ENCODE measurements at regions not wholly inside any gene's neighbourhood (a gene's known extent, or its start where the extent isn't known, plus 50 kb on each side); places are given as distances from the start of the nearest gene placed in this dataset.

DNA sequence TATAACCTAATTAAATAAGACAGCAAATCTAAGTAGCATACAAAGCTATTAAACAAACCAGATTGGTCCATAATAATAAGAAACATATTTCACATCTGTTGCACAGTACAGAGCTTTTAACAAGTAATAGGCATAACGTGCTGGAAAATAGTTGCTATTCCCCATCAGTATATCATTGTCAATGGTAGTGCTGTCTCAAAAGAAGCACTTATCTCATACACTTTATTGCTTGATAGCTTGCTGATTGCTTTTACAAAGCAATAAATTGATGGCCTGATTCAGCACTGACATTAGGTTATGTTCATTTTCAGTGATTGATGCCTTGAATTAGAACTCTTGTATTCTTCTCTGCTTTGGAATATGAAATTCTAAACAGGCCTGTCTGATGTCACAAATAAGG lies 641.7 kb downstream of the CBLN2 start:
- no peak overlapping the region for H3K9ac ChIP-seq (ENCODE audit: low read length)
- POLR2A ChIA-PET, result no interaction called here
- no peak for TF ChIP-seq JUND (IDR thresholded peaks at IDR 0.05)
- no peak for TF ChIP-seq SIN3A (IDR thresholded peaks at IDR 0.05; ENCODE audit: low read depth)
- no peak for TF ChIP-seq ZBTB33 (IDR thresholded peaks at IDR 0.05; ENCODE audit: extremely low read depth, insufficient replicate concordance, low read length)
- no peak for TF ChIP-seq EZH2 (IDR thresholded peaks at IDR 0.05)
- TF ChIP-seq SP1 (IDR thresholded peaks at IDR 0.05; ENCODE audit: low read depth), result no peak
- no peak for TF ChIP-seq CEBPB (IDR thresholded peaks at IDR 0.05; ENCODE audit: low read depth)
- TF ChIP-seq FOSL1 (IDR thresholded peaks at IDR 0.05; ENCODE audit: low read depth), result no peak
- no peak for TF ChIP-seq ZNF274 (IDR thresholded peaks at IDR 0.05; ENCODE audit: low read depth, low read length)
- TF ChIP-seq ELF1 (IDR thresholded peaks at IDR 0.05; ENCODE audit: borderline replicate concordance, low read depth), result no peak
- TF ChIP-seq SRF (IDR thresholded peaks at IDR 0.05; ENCODE audit: low read depth), result no peak
- no peak for TF ChIP-seq POLR2AphosphoS5 (IDR thresholded peaks at IDR 0.05; ENCODE audit: low read depth, low read length)
- TF ChIP-seq, protein P1, sequence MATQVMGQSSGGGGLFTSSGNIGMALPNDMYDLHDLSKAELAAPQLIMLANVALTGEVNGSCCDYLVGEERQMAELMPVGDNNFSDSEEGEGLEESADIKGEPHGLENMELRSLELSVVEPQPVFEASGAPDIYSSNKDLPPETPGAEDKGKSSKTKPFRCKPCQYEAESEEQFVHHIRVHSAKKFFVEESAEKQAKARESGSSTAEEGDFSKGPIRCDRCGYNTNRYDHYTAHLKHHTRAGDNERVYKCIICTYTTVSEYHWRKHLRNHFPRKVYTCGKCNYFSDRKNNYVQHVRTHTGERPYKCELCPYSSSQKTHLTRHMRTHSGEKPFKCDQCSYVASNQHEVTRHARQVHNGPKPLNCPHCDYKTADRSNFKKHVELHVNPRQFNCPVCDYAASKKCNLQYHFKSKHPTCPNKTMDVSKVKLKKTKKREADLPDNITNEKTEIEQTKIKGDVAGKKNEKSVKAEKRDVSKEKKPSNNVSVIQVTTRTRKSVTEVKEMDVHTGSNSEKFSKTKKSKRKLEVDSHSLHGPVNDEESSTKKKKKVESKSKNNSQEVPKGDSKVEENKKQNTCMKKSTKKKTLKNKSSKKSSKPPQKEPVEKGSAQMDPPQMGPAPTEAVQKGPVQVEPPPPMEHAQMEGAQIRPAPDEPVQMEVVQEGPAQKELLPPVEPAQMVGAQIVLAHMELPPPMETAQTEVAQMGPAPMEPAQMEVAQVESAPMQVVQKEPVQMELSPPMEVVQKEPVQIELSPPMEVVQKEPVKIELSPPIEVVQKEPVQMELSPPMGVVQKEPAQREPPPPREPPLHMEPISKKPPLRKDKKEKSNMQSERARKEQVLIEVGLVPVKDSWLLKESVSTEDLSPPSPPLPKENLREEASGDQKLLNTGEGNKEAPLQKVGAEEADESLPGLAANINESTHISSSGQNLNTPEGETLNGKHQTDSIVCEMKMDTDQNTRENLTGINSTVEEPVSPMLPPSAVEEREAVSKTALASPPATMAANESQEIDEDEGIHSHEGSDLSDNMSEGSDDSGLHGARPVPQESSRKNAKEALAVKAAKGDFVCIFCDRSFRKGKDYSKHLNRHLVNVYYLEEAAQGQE (IDR thresholded peaks at IDR 0.05; ENCODE audit: low read depth), result no peak
- no peak for TF ChIP-seq YY1 (IDR thresholded peaks at IDR 0.05; ENCODE audit: extremely low read depth, insufficient replicate concordance, low read depth, low read length)
- TF ChIP-seq, protein P2, sequence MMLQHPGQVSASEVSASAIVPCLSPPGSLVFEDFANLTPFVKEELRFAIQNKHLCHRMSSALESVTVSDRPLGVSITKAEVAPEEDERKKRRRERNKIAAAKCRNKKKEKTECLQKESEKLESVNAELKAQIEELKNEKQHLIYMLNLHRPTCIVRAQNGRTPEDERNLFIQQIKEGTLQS (IDR thresholded peaks at IDR 0.05), result no peak
- TF ChIP-seq EZH2phosphoT487 (IDR thresholded peaks at IDR 0.05; ENCODE audit: borderline replicate concordance), result no peak
- TF ChIP-seq CTCF (IDR thresholded peaks at IDR 0.05 in 2 of 3, conservative IDR thresholded peaks at IDR 0.05 in 1 of 3; ENCODE audit: borderline replicate concordance in 1 of 3, insufficient read depth in 1 of 3, low read depth in 2 of 3, low read length in 2 of 3), result no peak
- TF ChIP-seq EGR1 (IDR thresholded peaks at IDR 0.05; ENCODE audit: low read depth), result no peak
- TF ChIP-seq ZFX (IDR thresholded peaks at IDR 0.05), result no peak
- no peak for TF ChIP-seq CBX3 (IDR thresholded peaks at IDR 0.05; ENCODE audit: low read depth)
- CTCF ChIA-PET, result no interaction called here
- H3K9me2 ChIP-seq (ENCODE audit: insufficient read depth), result no peaks in the 10 kb centered on the region
- ATAC-seq, result no peak
- H3K27ac ChIP-seq (ENCODE audit: low read depth, low read length), result no peak overlapping the region
- H3K4me3 ChIP-seq (replicated peaks in 1 of 2; ENCODE audit: low read depth in 1 of 2, low read length in 2 of 2), result no peak overlapping the region
- no peak overlapping the region for H3K4me2 ChIP-seq (ENCODE audit: low read length)
- no peak overlapping the region for H2AFZ ChIP-seq (ENCODE audit: low read depth, low read length, poor library complexity, severe bottlenecking)
- no peaks in the 10 kb centered on the region for H3K27me3 ChIP-seq (ENCODE audit: insufficient read depth, low read length)
- no peak for DNase-seq (ENCODE audit: low read depth, low spot score)
- RAD21 ChIA-PET (ENCODE audit: low non-redundant PET in 1 of 2, low total read pairs in 2 of 2, uncharacterized antibody in 2 of 2, unreplicated experiment in 2 of 2), result no interaction called here
- intact Hi-C loops (cut with micrococcal nuclease), result no loop called here
- no peaks in the 10 kb centered on the region for H3K36me3 ChIP-seq (ENCODE audit: control insufficient read depth in 1 of 2, insufficient read depth in 2 of 2, low read length in 2 of 2)
- no peaks in the 10 kb centered on the region for H4K20me1 ChIP-seq (ENCODE audit: insufficient read depth)
- no peaks in the 10 kb centered on the region for H3K79me2 ChIP-seq (ENCODE audit: insufficient read depth, low read length)
- BruUV-seq (replicated peaks), result no TSS peak
- no peaks in the 10 kb centered on the region for H3K4me1 ChIP-seq (ENCODE audit: control insufficient read depth in 1 of 2, insufficient read depth in 2 of 2, low read length in 2 of 2)
- H3K9me3 ChIP-seq (ENCODE audit: control insufficient read depth in 1 of 2, insufficient read depth in 1 of 2, low read depth in 1 of 2, low read length in 2 of 2), result peaks cover 6% of the 10 kb centered on the region in 2 experiments; a peak in 2 of 4 replicates

Data from HCT116 (cell line).